Transverse colon (tissue), 3 donors: ENCODE measurements at regions not wholly inside any gene's neighbourhood (a gene's known extent, or its start where the extent isn't known, plus 50 kb on each side); places are given as distances from the start of the nearest gene placed in this dataset.

Experiments
- POLR2A ChIP-seq: fragments of 450-650 bp; IDR thresholded peaks from one replicate; pipeline ENCODE4 v1.6.1; 2016; ENCODE audit warnings: antibody characterized with exemption, mild to moderate bottlenecking, moderate library complexity
- TF ChIP-seq, protein P1 (sequence below), 5 experiments: fragments of 200-600 bp in 3 of 5; fragments of 450-650 bp in 2 of 5; sonication (generic) in 3 of 5; IDR thresholded peaks; 1 replicate in 2 of 5; 2 replicates in 3 of 5; pipeline ENCODE4 v1.5.1; 2016 to 2017; ENCODE audit warnings: antibody characterized with exemption in 5 of 5, inconsistent platforms in 3 of 5, mild to moderate bottlenecking in 2 of 5, moderate library complexity in 1 of 5

DNA sequence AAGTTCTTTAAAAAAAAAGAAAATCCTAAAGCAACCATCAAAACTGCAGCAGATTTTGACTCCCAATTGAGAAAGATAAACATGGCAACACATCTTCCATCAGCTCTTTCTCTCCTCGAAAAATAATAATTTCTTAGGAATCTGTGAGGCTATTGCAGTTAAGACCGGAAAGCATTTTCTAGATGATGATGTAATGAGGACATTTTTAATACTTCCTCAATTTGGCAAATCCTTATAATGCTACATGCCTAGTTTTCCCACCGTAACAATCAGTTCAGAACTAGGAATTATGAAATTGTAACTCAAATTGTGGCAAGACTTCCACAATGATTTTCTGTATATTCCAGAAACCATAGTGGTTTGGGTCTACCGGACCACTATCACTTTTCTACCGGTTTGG, 180.9 kb upstream of the PDE3A start:
- TF ChIP-seq, protein P1, sequence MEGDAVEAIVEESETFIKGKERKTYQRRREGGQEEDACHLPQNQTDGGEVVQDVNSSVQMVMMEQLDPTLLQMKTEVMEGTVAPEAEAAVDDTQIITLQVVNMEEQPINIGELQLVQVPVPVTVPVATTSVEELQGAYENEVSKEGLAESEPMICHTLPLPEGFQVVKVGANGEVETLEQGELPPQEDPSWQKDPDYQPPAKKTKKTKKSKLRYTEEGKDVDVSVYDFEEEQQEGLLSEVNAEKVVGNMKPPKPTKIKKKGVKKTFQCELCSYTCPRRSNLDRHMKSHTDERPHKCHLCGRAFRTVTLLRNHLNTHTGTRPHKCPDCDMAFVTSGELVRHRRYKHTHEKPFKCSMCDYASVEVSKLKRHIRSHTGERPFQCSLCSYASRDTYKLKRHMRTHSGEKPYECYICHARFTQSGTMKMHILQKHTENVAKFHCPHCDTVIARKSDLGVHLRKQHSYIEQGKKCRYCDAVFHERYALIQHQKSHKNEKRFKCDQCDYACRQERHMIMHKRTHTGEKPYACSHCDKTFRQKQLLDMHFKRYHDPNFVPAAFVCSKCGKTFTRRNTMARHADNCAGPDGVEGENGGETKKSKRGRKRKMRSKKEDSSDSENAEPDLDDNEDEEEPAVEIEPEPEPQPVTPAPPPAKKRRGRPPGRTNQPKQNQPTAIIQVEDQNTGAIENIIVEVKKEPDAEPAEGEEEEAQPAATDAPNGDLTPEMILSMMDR (IDR thresholded peaks at IDR 0.05): no peak
- TF ChIP-seq POLR2A: no peak
